ENCODE measurements at regions not wholly inside any gene's neighbourhood (a gene's known extent, or its start where the extent isn't known, plus 50 kb on each side); places are given as distances from the start of the nearest gene placed in this dataset.
"Not testable (repeated sequence)": the region's sequence is repeated elsewhere in the genome, so short reads cannot be mapped to it uniquely, and the experiment has no call there.

GRCh38 chr2:180765316-180765715 is 215.1 kb upstream of the UBE2E3 start:
- TF ChIP-seq, protein P1, sequence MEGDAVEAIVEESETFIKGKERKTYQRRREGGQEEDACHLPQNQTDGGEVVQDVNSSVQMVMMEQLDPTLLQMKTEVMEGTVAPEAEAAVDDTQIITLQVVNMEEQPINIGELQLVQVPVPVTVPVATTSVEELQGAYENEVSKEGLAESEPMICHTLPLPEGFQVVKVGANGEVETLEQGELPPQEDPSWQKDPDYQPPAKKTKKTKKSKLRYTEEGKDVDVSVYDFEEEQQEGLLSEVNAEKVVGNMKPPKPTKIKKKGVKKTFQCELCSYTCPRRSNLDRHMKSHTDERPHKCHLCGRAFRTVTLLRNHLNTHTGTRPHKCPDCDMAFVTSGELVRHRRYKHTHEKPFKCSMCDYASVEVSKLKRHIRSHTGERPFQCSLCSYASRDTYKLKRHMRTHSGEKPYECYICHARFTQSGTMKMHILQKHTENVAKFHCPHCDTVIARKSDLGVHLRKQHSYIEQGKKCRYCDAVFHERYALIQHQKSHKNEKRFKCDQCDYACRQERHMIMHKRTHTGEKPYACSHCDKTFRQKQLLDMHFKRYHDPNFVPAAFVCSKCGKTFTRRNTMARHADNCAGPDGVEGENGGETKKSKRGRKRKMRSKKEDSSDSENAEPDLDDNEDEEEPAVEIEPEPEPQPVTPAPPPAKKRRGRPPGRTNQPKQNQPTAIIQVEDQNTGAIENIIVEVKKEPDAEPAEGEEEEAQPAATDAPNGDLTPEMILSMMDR (IDR thresholded peaks at IDR 0.05), result not testable (repeated sequence)
- not testable (repeated sequence) for TF ChIP-seq POLR2A (IDR thresholded peaks at IDR 0.05)
